GM12864 (cell line): ENCODE measurements at regions not wholly inside any gene's neighbourhood (a gene's known extent, or its start where the extent isn't known, plus 50 kb on each side); places are given as distances from the start of the nearest gene placed in this dataset.

Experiments
- DNase-seq: peaks from one replicate; pipeline ENCODE4 v3.0.0-alpha.2; 2011; ENCODE audit warnings: low read depth
- H3K4me3 ChIP-seq: 2 replicates; pipeline ENCODE4 v1.5.1; 2011; ENCODE audit warnings: mild to moderate bottlenecking, low read depth, low read length, control low read depth
- TF ChIP-seq, protein P1 (sequence below): IDR thresholded peaks from 2 replicates; pipeline ENCODE4 v1.5.1; 2011; ENCODE audit warnings: low read depth, mild to moderate bottlenecking, moderate library complexity, low read length, control low read depth, inconsistent platforms; ENCODE audit errors: missing control alignments

- no peak overlapping the region for H3K4me3 ChIP-seq
- DNase-seq: no peak
Observed at GRCh38 chr1:215003686-215004085, 78.9 kb upstream of the KCNK2 start.

GRCh38 chr1:215004121-215004827 lies 78.3 kb upstream of the KCNK2 start:
- no peak for DNase-seq
- TF ChIP-seq, protein P1, sequence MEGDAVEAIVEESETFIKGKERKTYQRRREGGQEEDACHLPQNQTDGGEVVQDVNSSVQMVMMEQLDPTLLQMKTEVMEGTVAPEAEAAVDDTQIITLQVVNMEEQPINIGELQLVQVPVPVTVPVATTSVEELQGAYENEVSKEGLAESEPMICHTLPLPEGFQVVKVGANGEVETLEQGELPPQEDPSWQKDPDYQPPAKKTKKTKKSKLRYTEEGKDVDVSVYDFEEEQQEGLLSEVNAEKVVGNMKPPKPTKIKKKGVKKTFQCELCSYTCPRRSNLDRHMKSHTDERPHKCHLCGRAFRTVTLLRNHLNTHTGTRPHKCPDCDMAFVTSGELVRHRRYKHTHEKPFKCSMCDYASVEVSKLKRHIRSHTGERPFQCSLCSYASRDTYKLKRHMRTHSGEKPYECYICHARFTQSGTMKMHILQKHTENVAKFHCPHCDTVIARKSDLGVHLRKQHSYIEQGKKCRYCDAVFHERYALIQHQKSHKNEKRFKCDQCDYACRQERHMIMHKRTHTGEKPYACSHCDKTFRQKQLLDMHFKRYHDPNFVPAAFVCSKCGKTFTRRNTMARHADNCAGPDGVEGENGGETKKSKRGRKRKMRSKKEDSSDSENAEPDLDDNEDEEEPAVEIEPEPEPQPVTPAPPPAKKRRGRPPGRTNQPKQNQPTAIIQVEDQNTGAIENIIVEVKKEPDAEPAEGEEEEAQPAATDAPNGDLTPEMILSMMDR: no peak

More at GRCh38 chr1:215003686-215004085, 78.9 kb upstream of the KCNK2 start:
- TF ChIP-seq, protein P1: no peak

GRCh38 chr1:215005078-215005477 lies 77.5 kb upstream of the KCNK2 start:
- DNase-seq: no peak
- TF ChIP-seq, protein P1: no peak
- no peak overlapping the region for H3K4me3 ChIP-seq

More at GRCh38 chr1:215004121-215004827, 78.3 kb upstream of the KCNK2 start:
- H3K4me3 ChIP-seq: no peak overlapping the region

DNA sequence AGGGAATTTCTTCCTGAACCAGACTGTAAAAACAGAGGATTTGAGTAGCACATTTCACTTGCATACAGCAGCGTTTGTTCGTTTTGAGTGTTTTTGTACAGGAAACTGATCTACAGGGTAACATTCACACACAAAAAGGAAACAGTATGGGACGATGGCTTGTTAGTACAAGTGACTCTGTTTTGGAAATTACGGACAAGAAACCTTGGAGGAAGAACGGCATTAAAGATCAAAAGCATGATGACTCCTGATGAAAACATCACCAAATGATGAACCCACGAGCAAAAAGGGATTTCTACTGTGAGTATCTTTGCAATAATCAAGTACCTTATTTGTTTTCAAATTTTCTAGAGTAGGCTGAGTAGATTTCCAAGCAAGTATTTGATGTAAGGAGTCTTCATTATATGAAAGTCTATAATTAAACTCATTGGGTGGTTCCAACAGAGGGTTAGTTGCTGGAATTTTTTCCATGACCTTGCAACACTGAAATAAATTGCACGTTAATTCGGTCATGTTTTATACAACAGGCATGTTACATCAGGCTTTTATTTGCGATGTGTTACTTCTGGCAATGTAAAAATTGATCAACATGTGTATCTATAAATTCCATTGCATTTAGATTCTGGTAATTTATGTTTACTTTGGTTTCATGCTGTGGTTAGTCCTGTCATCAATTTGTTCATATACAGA lies 76.7 kb upstream of the KCNK2 start:
- TF ChIP-seq, protein P1: no peak
- no peak overlapping the region for H3K4me3 ChIP-seq
- DNase-seq: no peak

DNA sequence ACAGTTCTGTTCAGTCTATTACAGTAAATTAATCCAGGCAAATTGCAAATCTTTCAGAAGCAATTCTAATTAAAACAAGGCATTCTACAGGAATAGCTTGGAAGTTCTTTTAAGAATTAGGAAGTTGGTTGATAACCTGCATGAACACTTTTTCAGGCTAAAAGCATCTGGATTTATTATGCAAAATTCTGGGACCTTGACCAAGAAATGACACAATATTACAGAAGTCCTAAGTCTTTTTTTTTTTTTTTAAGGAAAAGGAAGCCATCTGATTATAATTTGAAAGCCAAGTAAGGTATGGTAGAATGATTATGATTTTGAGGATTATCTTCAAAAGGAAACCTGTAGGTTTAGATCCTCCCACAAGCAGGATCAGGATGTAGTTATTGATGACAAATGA lies 74.7 kb upstream of the KCNK2 start:
- H3K4me3 ChIP-seq: no peak overlapping the region
- TF ChIP-seq, protein P1: no peak
- DNase-seq: no peak

DNA sequence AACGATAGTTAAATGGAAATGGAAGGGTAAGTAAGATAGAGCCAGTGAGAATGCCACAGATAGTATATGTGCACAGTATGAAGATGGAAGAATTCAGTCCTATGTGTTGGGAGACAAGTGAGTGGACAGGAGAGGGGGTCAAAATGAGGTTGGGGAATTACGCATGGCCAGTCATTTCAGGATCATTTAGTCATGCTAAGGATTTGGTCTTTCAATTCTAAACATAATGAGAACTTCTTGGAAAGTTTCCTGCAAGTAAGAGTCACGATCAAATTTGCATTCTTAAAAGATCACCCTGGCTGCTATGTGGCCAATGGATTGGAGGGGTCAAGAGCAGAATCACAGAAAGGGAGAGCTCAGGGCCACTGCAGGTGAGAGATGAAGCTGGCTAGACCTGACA lies 64.0 kb upstream of the KCNK2 start:
- no peak for DNase-seq
- H3K4me3 ChIP-seq: no peak overlapping the region
- TF ChIP-seq, protein P1: no peak
